HepG2 (cell line): ENCODE measurements at regions not wholly inside any gene's neighbourhood (a gene's known extent, or its start where the extent isn't known, plus 50 kb on each side); places are given as distances from the start of the nearest gene placed in this dataset.

Experiments used
- ATAC-seq: fragments of 200-7000 bp; cut with Tn5 transposase; 3 replicates; pipeline ENCODE4 v1.9.1; 2020; ENCODE audit warnings: mild to moderate bottlenecking, moderate library complexity
- BruUV-seq: library from RNA; stranded (reverse); fragments of 400-500 nt; replicated peaks from 2 replicates; lab custom pipeline; 2021; lab: Mats Ljungman, UMichigan
- CTCF ChIA-PET: fragments of 300-600 bp; formaldehyde crosslinking; extraction: SDS; loops from one replicate; lab custom pipeline; 2021; ENCODE audit warnings: low total read pairs, inconsistent platforms, low intra/inter-chr PET ratio; lab: Yijun Ruan, JAX
- POLR2A ChIA-PET: fragments of 350-600 bp; sonication (Branson Sonifier 250); formaldehyde crosslinking; loops from one replicate; lab custom pipeline; 2020; ENCODE audit warnings: antibody characterized with exemption, inconsistent platforms; lab: Yijun Ruan, JAX
- DNase-seq: peaks from one replicate; pipeline ENCODE4 v3.0.0-alpha.2; 2015; ENCODE audit warnings: low spot score
- FAIRE-seq: peaks from 3 replicates; lab custom pipeline; 2011; peaks lifted over from hg19 to GRCh38; lab: Jason Lieb, UNC
- H2AFZ ChIP-seq: one replicate; pipeline ENCODE4 v1.6.1; 2011; ENCODE audit warnings: low read length, inconsistent platforms
- H3K27ac ChIP-seq: fragments of 300-600 bp; 3 replicates; pipeline ENCODE4 v1.8.0; 2011; ENCODE audit warnings: mixed run types, mild to moderate bottlenecking, mixed read lengths, low read length, inconsistent platforms; ENCODE audit not compliant: insufficient read depth; ENCODE audit errors: extremely low read length
- H3K27me3 ChIP-seq, 2 experiments: fragments of 200-600 bp in 1 of 2; 2 replicates in 1 of 2; 3 replicates in 1 of 2; pipeline versions ENCODE4 v1.6.0 to v1.8.0; 2011; ENCODE audit warnings: low read length in 2 of 2, mild to moderate bottlenecking in 2 of 2, moderate library complexity in 2 of 2, inconsistent platforms in 1 of 2; ENCODE audit not compliant: insufficient read depth in 2 of 2, control insufficient read depth in 1 of 2
- H3K36me3 ChIP-seq, 2 experiments: fragments of 200-600 bp in 1 of 2; replicated peaks in 1 of 2; 2 replicates in 1 of 2; 3 replicates in 1 of 2; pipeline versions ENCODE4 v1.5.1 to v1.8.0; 2011; ENCODE audit warnings: low read length in 2 of 2, inconsistent platforms in 1 of 2; ENCODE audit not compliant: insufficient read depth in 2 of 2, control insufficient read depth in 1 of 2
- H3K4me1 ChIP-seq: 2 replicates; pipeline ENCODE4 v1.5.1; 2012; ENCODE audit warnings: low read length, inconsistent platforms; ENCODE audit not compliant: insufficient read depth
- H3K4me2 ChIP-seq: 2 replicates; pipeline ENCODE4 v1.6.0; 2011; ENCODE audit warnings: low read depth, low read length, inconsistent platforms
- H3K4me3 ChIP-seq, 3 experiments: fragments of 200-600 bp in 1 of 3; sonication (generic), shearing (Covaris generic) in 1 of 3; replicated peaks in 1 of 3; 2 replicates each; pipeline ENCODE4 v1.5.1; 2011 to 2016; ENCODE audit warnings: low read length in 3 of 3, inconsistent platforms in 2 of 3, low read depth in 2 of 3, mild to moderate bottlenecking in 2 of 3, control low read depth in 1 of 3, mixed read lengths in 1 of 3; ENCODE audit not compliant: insufficient read depth in 1 of 3
- H3K79me2 ChIP-seq: one replicate; pipeline ENCODE4 v1.6.1; 2011; ENCODE audit warnings: low read length, inconsistent platforms; ENCODE audit not compliant: insufficient read depth
- H3K9ac ChIP-seq: 2 replicates; pipeline ENCODE4 v1.6.0; 2011; ENCODE audit warnings: mild to moderate bottlenecking, low read depth, low read length, inconsistent platforms; ENCODE audit not compliant: insufficient read depth
- H3K9me3 ChIP-seq: 2 replicates; pipeline ENCODE4 v1.5.1; 2012; ENCODE audit warnings: mild to moderate bottlenecking, low read length
- H4K20me1 ChIP-seq: 2 replicates; pipeline ENCODE4 v1.6.0; 2011; ENCODE audit warnings: inconsistent platforms, mild to moderate bottlenecking, low read length, moderate library complexity; ENCODE audit not compliant: insufficient read depth
- THAP9 ChIP-seq: sonication (generic); formaldehyde crosslinking; IDR thresholded peaks from 2 replicates; pipeline ENCODE4; 2020; ENCODE audit warnings: missing genetic modification reagents, mild to moderate bottlenecking, borderline replicate concordance
- ZKSCAN1 ChIP-seq: fragments of 150-350 bp; IDR thresholded peaks from 2 replicates; pipeline ENCODE4 v1.6.1; 2014; ENCODE audit warnings: low read length
- ZNF567 ChIP-seq: sonication (generic); formaldehyde crosslinking; IDR thresholded peaks from 2 replicates; pipeline ENCODE4 v1.8.1; 2023; ENCODE audit warnings: mild to moderate bottlenecking, missing genetic modification reagents, borderline replicate concordance
- WGBS: methylation state at CpG from one replicate; pipeline ENCODE4 v1.1.6; 2017; ENCODE audit warnings: low lambda C conversion rate; 5-methylcytosine and 5-hydroxymethylcytosine counted together
- in situ Hi-C: cut with HindIII; loops from 2 replicates; pipeline ENCODE4 v1.10.0; 2017; ENCODE audit warnings: low pct_unique_long_range_greater_than_20kb; ENCODE audit not compliant: extremely low pct_ligation_motif_present
- intact Hi-C: fragments of 100-400 bp; cut with micrococcal nuclease; formaldehyde crosslinking; loops from one replicate; pipeline ENCODE4 v1.10.0; 2022; ENCODE audit not compliant: unreplicated experiment
- TF ChIP-seq, protein P1 (sequence below): sonication (generic); formaldehyde crosslinking; conservative IDR thresholded peaks from 2 replicates; pipeline ENCODE4 v1.4.0; 2020; ENCODE audit warnings: missing genetic modification reagents

GRCh38 chr13:73220966-73221720 lies 162.3 kb downstream of the KLF5 start (continued):
- TF ChIP-seq ZKSCAN1 (no peak), THAP9 (no peak)
- TF ChIP-seq, all 625 proteins: peak for 0

DNA sequence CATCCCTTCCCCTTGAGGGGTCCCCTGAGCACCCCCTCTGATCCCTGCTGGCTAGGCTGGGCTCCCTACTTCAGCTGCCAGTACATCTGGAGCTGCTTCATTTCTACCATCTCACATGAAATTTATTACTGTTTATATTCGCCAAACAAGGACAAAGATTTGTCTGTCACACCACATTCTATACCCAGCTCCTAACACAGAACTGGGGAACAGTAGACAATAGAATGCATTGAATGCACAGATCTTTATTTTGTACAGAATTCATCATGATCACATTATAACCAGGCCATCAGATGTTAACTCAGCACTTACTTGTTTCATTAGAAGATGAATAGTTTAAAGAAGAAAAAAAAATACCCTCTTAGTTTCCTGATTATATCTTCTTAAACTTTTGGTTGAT lies 159.4 kb downstream of the KLF5 start:
- ChIA-PET CTCF (no interaction called here), POLR2A (no interaction called here)
- no peaks in the 10 kb centered on the region for H3K9me3 ChIP-seq
- TF ChIP-seq, protein P1, sequence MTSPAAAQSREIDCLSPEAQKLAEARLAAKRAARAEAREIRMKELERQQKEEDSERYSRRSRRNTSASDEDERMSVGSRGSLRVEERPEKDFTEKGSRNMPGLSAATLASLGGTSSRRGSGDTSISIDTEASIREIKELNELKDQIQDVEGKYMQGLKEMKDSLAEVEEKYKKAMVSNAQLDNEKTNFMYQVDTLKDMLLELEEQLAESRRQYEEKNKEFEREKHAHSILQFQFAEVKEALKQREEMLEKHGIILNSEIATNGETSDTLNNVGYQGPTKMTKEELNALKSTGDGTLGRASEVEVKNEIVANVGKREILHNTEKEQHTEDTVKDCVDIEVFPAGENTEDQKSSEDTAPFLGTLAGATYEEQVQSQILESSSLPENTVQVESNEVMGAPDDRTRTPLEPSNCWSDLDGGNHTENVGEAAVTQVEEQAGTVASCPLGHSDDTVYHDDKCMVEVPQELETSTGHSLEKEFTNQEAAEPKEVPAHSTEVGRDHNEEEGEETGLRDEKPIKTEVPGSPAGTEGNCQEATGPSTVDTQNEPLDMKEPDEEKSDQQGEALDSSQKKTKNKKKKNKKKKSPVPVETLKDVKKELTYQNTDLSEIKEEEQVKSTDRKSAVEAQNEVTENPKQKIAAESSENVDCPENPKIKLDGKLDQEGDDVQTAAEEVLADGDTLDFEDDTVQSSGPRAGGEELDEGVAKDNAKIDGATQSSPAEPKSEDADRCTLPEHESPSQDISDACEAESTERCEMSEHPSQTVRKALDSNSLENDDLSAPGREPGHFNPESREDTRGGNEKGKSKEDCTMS (CRISPR knock-in tag) = no peak
- TF ChIP-seq ZNF567 = no peak
- no peak overlapping the region for H3K4me3 ChIP-seq
- H2AFZ ChIP-seq = no peak overlapping the region
- no peak overlapping the region for H3K27ac ChIP-seq
- no peaks in the 10 kb centered on the region for H3K27me3 ChIP-seq
- in situ Hi-C loops (no loop called here), intact Hi-C loops (no loop called here)
- H3K9ac ChIP-seq = no peak overlapping the region
- H3K36me3 ChIP-seq = no peaks in the 10 kb centered on the region
- H3K79me2 ChIP-seq = no peaks in the 10 kb centered on the region
- peaks cover 21% of the 10 kb centered on the region for H3K4me1 ChIP-seq
- no peaks in the 10 kb centered on the region for H4K20me1 ChIP-seq
- ATAC-seq (no peak), DNase-seq (no peak), FAIRE-seq (no peak)
- 36% methylated on average over 1 of the region's 1 CpG for WGBS
- no TSS peak for BruUV-seq
- no peak overlapping the region for H3K4me2 ChIP-seq
